ENCODE measurements at regions not wholly inside any gene's neighbourhood (a gene's known extent, or its start where the extent isn't known, plus 50 kb on each side); places are given as distances from the start of the nearest gene placed in this dataset.

GRCh38 chr11:70796648-70797227, 398.4 kb downstream of the CTTN start:
- DNase-seq (ENCODE audit: low read depth in 2 of 2): no peak

GRCh38 chr11:70798296-70798695, 400.0 kb downstream of the CTTN start:
- DNase-seq (ENCODE audit: low read depth in 2 of 2): no peak

- DNase-seq (ENCODE audit: low read depth in 2 of 2): no peak
These were observed 401.1 kb downstream of the CTTN start for GRCh38 chr11:70799386-70799785.

- DNase-seq (ENCODE audit: low read depth in 2 of 2): no peak
These were observed 403.9 kb downstream of the CTTN start for GRCh38 chr11:70802185-70802584.

GRCh38 chr11:70804139-70804837, 406.0 kb downstream of the CTTN start:
- no peak for DNase-seq (ENCODE audit: low read depth in 2 of 2)

- no peak for DNase-seq (ENCODE audit: low read depth in 2 of 2)
These were observed 406.9 kb downstream of the CTTN start for GRCh38 chr11:70805243-70805642.

GRCh38 chr11:70805971-70806370, 407.6 kb downstream of the CTTN start:
- DNase-seq (ENCODE audit: low read depth in 2 of 2): no peak

GRCh38 chr11:70806461-70807194, 408.3 kb downstream of the CTTN start:
- DNase-seq (ENCODE audit: low read depth in 2 of 2): no peak

- no peak for DNase-seq (ENCODE audit: low read depth in 2 of 2)
These were observed 408.8 kb downstream of the CTTN start for GRCh38 chr11:70807195-70807543.

GRCh38 chr11:70808686-70809375, 410.5 kb downstream of the CTTN start:
- DNase-seq (ENCODE audit: low read depth in 2 of 2): no peak

- no peak for DNase-seq (ENCODE audit: low read depth in 2 of 2)
These were observed 411.8 kb downstream of the CTTN start for GRCh38 chr11:70810133-70810532.

- DNase-seq (ENCODE audit: low read depth in 2 of 2): no peak
These were observed 412.4 kb downstream of the CTTN start for GRCh38 chr11:70810681-70811080.

- no peak for DNase-seq (ENCODE audit: low read depth in 2 of 2)
These were observed 413.2 kb downstream of the CTTN start for GRCh38 chr11:70811483-70811882.

- DNase-seq (ENCODE audit: low read depth in 2 of 2): no peak
These were observed 413.6 kb downstream of the CTTN start for GRCh38 chr11:70811915-70812314.

- no peak for DNase-seq (ENCODE audit: low read depth in 2 of 2)
These were observed 414.1 kb downstream of the CTTN start for GRCh38 chr11:70812472-70812871.

GRCh38 chr11:70813651-70814050, 415.3 kb downstream of the CTTN start:
- no peak for DNase-seq (ENCODE audit: low read depth in 2 of 2)

- DNase-seq (ENCODE audit: low read depth in 2 of 2): no peak
These were observed 417.1 kb downstream of the CTTN start for GRCh38 chr11:70815485-70815832.

GRCh38 chr11:70816156-70816678, 417.9 kb downstream of the CTTN start:
- no peak for DNase-seq (ENCODE audit: low read depth in 2 of 2)

- no peak for DNase-seq (ENCODE audit: low read depth in 2 of 2)
These were observed 420.0 kb downstream of the CTTN start for GRCh38 chr11:70818351-70818750.

- DNase-seq (ENCODE audit: low read depth in 2 of 2): no peak
These were observed 420.7 kb downstream of the CTTN start for GRCh38 chr11:70819022-70819421.

- no peak for DNase-seq (ENCODE audit: low read depth in 2 of 2)
These were observed 422.0 kb downstream of the CTTN start for GRCh38 chr11:70820311-70820710.

- DNase-seq (ENCODE audit: low read depth in 2 of 2): no peak
These were observed 422.4 kb downstream of the CTTN start for GRCh38 chr11:70820712-70821111.
